IMR-90 (cell line): ENCODE measurements at regions not wholly inside any gene's neighbourhood (a gene's known extent, or its start where the extent isn't known, plus 50 kb on each side); places are given as distances from the start of the nearest gene placed in this dataset.

ENCODE experiments used
- ATAC-seq: fragments of 200-7000 bp; cut with Tn5 transposase; 2 replicates; pipeline ENCODE4 v1.9.1; 2020; ENCODE audit warnings: low read depth, mild to moderate bottlenecking, moderate library complexity
- BruUV-seq: library from RNA; stranded (reverse); fragments of 400-500 nt; replicated peaks from 2 replicates; lab custom pipeline; 2021; lab: Mats Ljungman, UMichigan
- CTCF ChIA-PET: fragments of 300-600 bp; formaldehyde crosslinking; extraction: SDS; loops from one replicate; lab custom pipeline; 2021; ENCODE audit warnings: antibody characterized with exemption; lab: Yijun Ruan, JAX
- POLR2A ChIA-PET: fragments of 300-600 bp; sonication (Branson Sonifier 250); formaldehyde crosslinking; loops from one replicate; lab custom pipeline; 2022; ENCODE audit warnings: antibody characterized with exemption; ENCODE audit not compliant: unreplicated experiment; lab: Charles Lee
- DNase-seq: peaks from one replicate; pipeline ENCODE4 v3.0.0; 2013
- H2AFZ ChIP-seq: replicated peaks from 2 replicates; pipeline ENCODE3; 2013; ENCODE audit warnings: low read length, mild to moderate bottlenecking; ENCODE audit not compliant: poor library complexity
- H2AK5ac ChIP-seq: 2 replicates; pipeline ENCODE4 v1.6.1; 2013; ENCODE audit warnings: low read depth, low read length, inconsistent platforms
- H2AK9ac ChIP-seq: replicated peaks from 2 replicates; pipeline ENCODE3; 2013; ENCODE audit warnings: mild to moderate bottlenecking, low read depth, low read length, moderate library complexity; ENCODE audit not compliant: poor library complexity
- H2BK120ac ChIP-seq: 2 replicates; pipeline ENCODE4 v1.6.1; 2013; ENCODE audit warnings: low read depth, low read length, inconsistent platforms
- H2BK15ac ChIP-seq: 3 replicates; pipeline ENCODE4 v1.6.1; 2013; ENCODE audit warnings: low read depth, low read length, inconsistent platforms
- H2BK20ac ChIP-seq: 2 replicates; pipeline ENCODE4 v1.6.1; 2013; ENCODE audit warnings: low read depth, mild to moderate bottlenecking, inconsistent platforms, low read length, moderate library complexity
- H2BK5ac ChIP-seq: 2 replicates; pipeline ENCODE4 v1.6.1; 2013; ENCODE audit warnings: mild to moderate bottlenecking, low read depth, low read length, inconsistent platforms; ENCODE audit not compliant: poor library complexity, severe bottlenecking
- H3K14ac ChIP-seq: replicated peaks from 2 replicates; pipeline ENCODE4 v1.6.1; 2013; ENCODE audit warnings: low read depth, low read length, inconsistent platforms
- H3K18ac ChIP-seq: 2 replicates; pipeline ENCODE4 v1.6.1; 2013; ENCODE audit warnings: low read depth, low read length, control low read depth
- H3K23ac ChIP-seq: 2 replicates; pipeline ENCODE4 v1.6.1; 2013; ENCODE audit warnings: low read depth, low read length, inconsistent platforms
- H3K27ac ChIP-seq: 2 replicates; pipeline ENCODE4 v1.5.1; 2013; ENCODE audit warnings: mild to moderate bottlenecking, control low read depth, low read length; ENCODE audit not compliant: insufficient read depth
- H3K27me3 ChIP-seq: 2 replicates; pipeline ENCODE4 v1.6.1; 2013; ENCODE audit warnings: low read length; ENCODE audit not compliant: control insufficient read depth, insufficient read depth
- H3K36me3 ChIP-seq: 2 replicates; pipeline ENCODE4 v1.6.1; 2013; ENCODE audit warnings: low read length, mixed read lengths; ENCODE audit not compliant: control insufficient read depth, insufficient read depth
- H3K4ac ChIP-seq: 2 replicates; pipeline ENCODE4 v1.6.1; 2013; ENCODE audit warnings: low read depth, low read length, inconsistent platforms
- H3K4me1 ChIP-seq: 2 replicates; pipeline ENCODE4 v1.6.1; 2013; ENCODE audit warnings: low read length, mixed read lengths; ENCODE audit not compliant: control insufficient read depth, insufficient read depth
- H3K4me2 ChIP-seq: 2 replicates; pipeline ENCODE4 v1.6.1; 2013; ENCODE audit warnings: low read depth, mild to moderate bottlenecking, control low read depth, low read length, moderate library complexity
- H3K4me3 ChIP-seq: 2 replicates; pipeline ENCODE4 v1.5.1; 2013; ENCODE audit warnings: low read depth, mild to moderate bottlenecking, control low read depth, low read length, moderate library complexity; ENCODE audit not compliant: insufficient read depth
- H3K56ac ChIP-seq: 2 replicates; pipeline ENCODE4 v1.6.1; 2013; ENCODE audit warnings: low read length, inconsistent platforms; ENCODE audit not compliant: insufficient read depth; ENCODE audit errors: extremely low read depth
- H3K79me1 ChIP-seq, 2 experiments: 2 replicates each; pipeline ENCODE4 v1.6.1; 2013; ENCODE audit warnings: low read length in 2 of 2, inconsistent platforms in 1 of 2, low read depth in 1 of 2
- H3K9ac ChIP-seq: 2 replicates; pipeline ENCODE4 v1.6.1; 2013; ENCODE audit warnings: low read depth, low read length, control low read depth
- H3K9me1 ChIP-seq: 2 replicates; pipeline ENCODE4 v1.6.1; 2013; ENCODE audit warnings: low read length, inconsistent platforms; ENCODE audit not compliant: insufficient read depth
- H3K9me3 ChIP-seq: 2 replicates; pipeline ENCODE4 v1.6.1; 2013; ENCODE audit warnings: low read length; ENCODE audit not compliant: control insufficient read depth, insufficient read depth
- H4K20me1 ChIP-seq: 2 replicates; pipeline ENCODE4 v1.6.1; 2013; ENCODE audit warnings: low read length, inconsistent platforms; ENCODE audit not compliant: insufficient read depth
- H4K5ac ChIP-seq: 2 replicates; pipeline ENCODE4 v1.6.1; 2013; ENCODE audit warnings: mild to moderate bottlenecking, low read depth, low read length, control low read depth
- H4K8ac ChIP-seq, 2 experiments: 2 replicates each; pipeline ENCODE4 v1.6.1; 2013; ENCODE audit warnings: low read depth in 2 of 2, low read length in 2 of 2, control low read depth in 1 of 2, inconsistent platforms in 1 of 2
- H4K91ac ChIP-seq: 2 replicates; pipeline ENCODE4 v1.6.1; 2013; ENCODE audit warnings: low read depth, low read length, inconsistent platforms; ENCODE audit not compliant: insufficient read depth
- ELK1 ChIP-seq: fragments of 150-350 bp; IDR thresholded peaks from 2 replicates; pipeline ENCODE4 v1.6.1; 2016; ENCODE audit warnings: low read depth, mild to moderate bottlenecking, low read length, moderate library complexity, borderline replicate concordance
- USF2 ChIP-seq: fragments of 150-350 bp; IDR thresholded peaks from 2 replicates; pipeline ENCODE4 v1.6.1; 2017; ENCODE audit warnings: mild to moderate bottlenecking, antibody characterized with exemption, low read length, low read depth
- WGBS, 2 experiments: methylation state at CpG; one replicate each; pipeline versions ENCODE4 v1.1.5 to v1.1.7; 2013; ENCODE audit warnings: missing lambda C conversion rate in 2 of 2; ENCODE audit not compliant: insufficient read length in 1 of 2; ENCODE audit errors: extremely low coverage in 2 of 2; 5-methylcytosine and 5-hydroxymethylcytosine counted together
- dilution Hi-C: fragments of 300-500 bp; cut with HindIII; formaldehyde crosslinking; loops from one replicate; pipeline ENCODE4 v1.14.3; 2018; ENCODE audit warnings: low sequenced_read_pairs; ENCODE audit not compliant: unreplicated experiment
- in situ Hi-C: fragments of 300-500 bp; cut with MboI; formaldehyde crosslinking; loops from 3 replicates; pipeline ENCODE4 v1.14.3; 2019; ENCODE audit warnings: low sequenced_read_pairs, inconsistent platforms, mixed read lengths
- intact Hi-C: fragments of 100-400 bp; cut with micrococcal nuclease; formaldehyde crosslinking; loops from 2 replicates; pipeline ENCODE4 v1.10.0; 2022

- TF ChIP-seq ELK1, result no peak
These were observed 410.7 kb upstream of the TNP1 start (continued) for GRCh38 chr2:217270485-217271121.

- Histone ChIP-seq H3K4me3 (no peak overlapping the region), H2AFZ (peak overlapping the region; percentile 74), H2BK5ac (no peak overlapping the region), H3K9me1 (0 out of 2 replicates have a peak, but pooled peaks cover 3% of the 10 kb centered on the region), H3K27ac (0 out of 2 replicates have a peak overlapping the region, but pooled peaks have one; percentile 3), H3K9ac (0 out of 2 replicates have a peak overlapping the region, but pooled peaks have one; percentile 10), H3K4me2 (no peak overlapping the region), H2BK15ac (peak overlapping the region; percentile 85), H3K9me3 (peaks cover 12% of the 10 kb centered on the region), H3K27me3 (no peaks in the 10 kb centered on the region), H4K8ac (peak overlapping the region; percentile 63 to 89), H2BK20ac (peak overlapping the region; percentile 46), H3K14ac (peak overlapping the region; percentile 62), H3K36me3 (no peaks in the 10 kb centered on the region; the same call in 1 of the 2 replicates), H2AK9ac (no peak overlapping the region), H3K4me1 (peaks cover 8% of the 10 kb centered on the region; the same call in 1 of the 2 replicates), H3K79me1 (no peaks in the 10 kb centered on the region), H3K56ac (no peak overlapping the region), H3K4ac (peak overlapping the region; percentile 69), H2AK5ac (peak overlapping the region; percentile 90), H3K23ac (peak overlapping the region; percentile 70; the same call in 1 of the 2 replicates), H4K20me1 (no peaks in the 10 kb centered on the region), H4K5ac (peak overlapping the region; percentile 77), H3K18ac (peak overlapping the region; percentile 87), H2BK120ac (peak overlapping the region; percentile 48), H4K91ac (peak overlapping the region; percentile 82)
- ChIA-PET POLR2A (interaction anchor here (0.8 kb wide), 1 partner anchor 575 kb away, joined by 3 read pairs; the partner anchor contains the start of gene IGFBP5), CTCF (interaction anchor here (0.8 kb wide), 1 partner anchor 14 kb away, joined by 3 read pairs; no protein-coding TSS in a partner anchor)
- intact Hi-C loops (no loop called here), in situ Hi-C loops (no loop called here), dilution Hi-C loops (no loop called here)
- WGBS, 2 experiments, result no CpG with 5 or more reads among the region's 8 CpGs
- DNase-seq (no peak), ATAC-seq (no peak)
- TF ChIP-seq USF2, result no peak
- TF ChIP-seq ELK1, result no peak
- no TSS peak for BruUV-seq
These were observed 410.0 kb upstream of the TNP1 start for GRCh38 chr2:217269701-217270484.
